ENCODE measurements at regions not wholly inside any gene's neighbourhood (a gene's known extent, or its start where the extent isn't known, plus 50 kb on each side); places are given as distances from the start of the nearest gene placed in this dataset.
"Not testable (repeated sequence)": the region's sequence is repeated elsewhere in the genome, so short reads cannot be mapped to it uniquely, and the experiment has no call there.

GRCh38 chr6:135680964-135681913, 170.3 kb upstream of the PDE7B start:
- TF ChIP-seq CTCF (IDR thresholded peaks at IDR 0.05; ENCODE audit: low read depth, low read length) = no peak
- H3K4me3 ChIP-seq (ENCODE audit: low read depth, low read length) = no peak overlapping the region

GRCh38 chr6:135686784-135687301, 164.7 kb upstream of the PDE7B start:
- TF ChIP-seq CTCF (IDR thresholded peaks at IDR 0.05; ENCODE audit: low read depth, low read length) = no peak
- no peak overlapping the region for H3K4me3 ChIP-seq (ENCODE audit: low read depth, low read length)

GRCh38 chr6:135688476-135688875, 163.0 kb upstream of the PDE7B start:
- not testable (repeated sequence) for H3K4me3 ChIP-seq (ENCODE audit: low read depth, low read length)

- no peak overlapping the region for H3K4me3 ChIP-seq (ENCODE audit: low read depth, low read length)
- TF ChIP-seq CTCF (IDR thresholded peaks at IDR 0.05; ENCODE audit: low read depth, low read length) = no peak
Observed at GRCh38 chr6:135692426-135692825, 159.1 kb upstream of the PDE7B start.

- no peak overlapping the region for H3K4me3 ChIP-seq (ENCODE audit: low read depth, low read length)
- no peak for TF ChIP-seq CTCF (IDR thresholded peaks at IDR 0.05; ENCODE audit: low read depth, low read length)
Observed at GRCh38 chr6:135693811-135694370, 157.6 kb upstream of the PDE7B start.

GRCh38 chr6:135699705-135700104, 151.8 kb upstream of the PDE7B start:
- H3K4me3 ChIP-seq (ENCODE audit: low read depth, low read length) = no peak overlapping the region
- TF ChIP-seq CTCF (IDR thresholded peaks at IDR 0.05; ENCODE audit: low read depth, low read length) = no peak

GRCh38 chr6:135701426-135701825, 150.1 kb upstream of the PDE7B start:
- TF ChIP-seq CTCF (IDR thresholded peaks at IDR 0.05; ENCODE audit: low read depth, low read length) = no peak

More at GRCh38 chr6:135701426-135701825, 150.1 kb upstream of the PDE7B start:
- no peak overlapping the region for H3K4me3 ChIP-seq (ENCODE audit: low read depth, low read length)
